ENCODE measurements at regions not wholly inside any gene's neighbourhood (a gene's known extent, or its start where the extent isn't known, plus 50 kb on each side); places are given as distances from the start of the nearest gene placed in this dataset.

GRCh38 chr4:159899596-159899995, 796.7 kb downstream of the RAPGEF2 start:
- in situ Hi-C loops (cut with MboI) (no loop called here), intact Hi-C loops (cut with micrococcal nuclease; ENCODE audit: unreplicated experiment) (no loop called here)
- ChIA-PET POLR2A (no interaction called here), SMC1A (ENCODE audit: uncharacterized antibody, unreplicated experiment) (interaction anchor here (1.5 kb wide), 1 partner anchor 11 kb away, joined by 4 read pairs; no protein-coding TSS in a partner anchor), RAD21 (ENCODE audit: unreplicated experiment) (no interaction called here), CTCF (interaction anchor here (0.7 to 0.9 kb wide), 2 partner anchors 16 to 22 kb away, joined by 3 read pairs; no protein-coding TSS in a partner anchor)
- no peaks in the 10 kb centered on the region for H3K79me2 ChIP-seq (ENCODE audit: control insufficient read depth, insufficient read depth, low read length)
- H3K9ac ChIP-seq (ENCODE audit: control insufficient read depth, insufficient read depth, low read length), result no peak overlapping the region
- no peaks in the 10 kb centered on the region for H3K36me3 ChIP-seq (ENCODE audit: control insufficient read depth in 2 of 2, insufficient read depth in 2 of 2, low read length in 1 of 2)
- H4K20me1 ChIP-seq (ENCODE audit: control insufficient read depth, insufficient read depth), result no peaks in the 10 kb centered on the region
- no peaks in the 10 kb centered on the region for H3K4me1 ChIP-seq (ENCODE audit: control insufficient read depth, insufficient read depth, low read length)
- no peaks in the 10 kb centered on the region for H3K27me3 ChIP-seq (replicated peaks in 1 of 2; ENCODE audit: control insufficient read depth in 2 of 2, insufficient read depth in 2 of 2, low read length in 1 of 2)
- WGBS (ENCODE audit: insufficient coverage, insufficient replicate concordance, low lambda C conversion rate, missing lambda C conversion rate), result 38% methylated on average over 4 of the region's 4 CpGs
- TF ChIP-seq ZBED1 (IDR thresholded peaks at IDR 0.05; ENCODE audit: borderline replicate concordance) (no peak), ZNF207 (IDR thresholded peaks at IDR 0.05; ENCODE audit: borderline replicate concordance) (no peak), ZZZ3 (IDR thresholded peaks at IDR 0.05; ENCODE audit: control insufficient read depth, insufficient read length, low read depth) (no peak), ETV6 (conservative IDR thresholded peaks at IDR 0.05 in 1 of 2, IDR thresholded peaks at IDR 0.05 in 1 of 2; ENCODE audit: borderline replicate concordance in 1 of 2, low read depth in 1 of 2) (no peak), IRF5 (IDR thresholded peaks at IDR 0.05; ENCODE audit: borderline replicate concordance) (no peak), RUNX3 (IDR thresholded peaks at IDR 0.05; ENCODE audit: low read length) (no peak), BRCA1 (IDR thresholded peaks at IDR 0.05; ENCODE audit: low read depth, low read length) (no peak), RFX5 (IDR thresholded peaks at IDR 0.05; ENCODE audit: low read depth, low read length) (no peak), ASH2L (IDR thresholded peaks at IDR 0.05; ENCODE audit: borderline replicate concordance, low read depth) (no peak), RELA (IDR thresholded peaks at IDR 0.05; ENCODE audit: borderline replicate concordance, partially characterized antibody) (no peak), NFYB (IDR thresholded peaks at IDR 0.05; ENCODE audit: insufficient read depth, low read depth, low read length) (no peak), NFIC (IDR thresholded peaks at IDR 0.05; ENCODE audit: low read depth, low read length) (no peak), TCF3 (IDR thresholded peaks at IDR 0.05; ENCODE audit: borderline replicate concordance, insufficient read depth, low read depth, low read length) (no peak), BMI1 (IDR thresholded peaks at IDR 0.05; ENCODE audit: borderline replicate concordance) (no peak), NBN (IDR thresholded peaks at IDR 0.05) (no peak), IKZF1 (conservative IDR thresholded peaks at IDR 0.05) (no peak)
- no TSS peak for BruUV-seq (replicated peaks)
- no peak overlapping the region for H2AFZ ChIP-seq (ENCODE audit: control insufficient read depth, low read depth, low read length)
- no peak overlapping the region for H3K27ac ChIP-seq (ENCODE audit: control insufficient read depth, insufficient read depth)
- no peak overlapping the region for H3K4me3 ChIP-seq
- no peaks in the 10 kb centered on the region for H3K9me3 ChIP-seq (replicated peaks; ENCODE audit: control insufficient read depth, insufficient read depth, low read length)
- no peak for DNase-seq (ENCODE audit: low read depth, low spot score)
- FAIRE-seq, result no peak
- ATAC-seq, result no peak
- no peak overlapping the region for H3K4me2 ChIP-seq (ENCODE audit: control insufficient read depth, insufficient read depth)
